Right renal pelvis (tissue), 4 donors: ENCODE measurements at regions not wholly inside any gene's neighbourhood (a gene's known extent, or its start where the extent isn't known, plus 50 kb on each side); places are given as distances from the start of the nearest gene placed in this dataset.
"Not testable (repeated sequence)": the region's sequence is repeated elsewhere in the genome, so short reads cannot be mapped to it uniquely, and the experiment has no call there.

ENCODE experiments used
- DNase-seq, 4 donors: peaks; one replicate each; pipeline ENCODE4 v3.0.0-alpha.2; 2013; ENCODE audit warnings: low read depth in 4 of 4, low spot score in 3 of 4, missing footprints in 1 of 4

DNA sequence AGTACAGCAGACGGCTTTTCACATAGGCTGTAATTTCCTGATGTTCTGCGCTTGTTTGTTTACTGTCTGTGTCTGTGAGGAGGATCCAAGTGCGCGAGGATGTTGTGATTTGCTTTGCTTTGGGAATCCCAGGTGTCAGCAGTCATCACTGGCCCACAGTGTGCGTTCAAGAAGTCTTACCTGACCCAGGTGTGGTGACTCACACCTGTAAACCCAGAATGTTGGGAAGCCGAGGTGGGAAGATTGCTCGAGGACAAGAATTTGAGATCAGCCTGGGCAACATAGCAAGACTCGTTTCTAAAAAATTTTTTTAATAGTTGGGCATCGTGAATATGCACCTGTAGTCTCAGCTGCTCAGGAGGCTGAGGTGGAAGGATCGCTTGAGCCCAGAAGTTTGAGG lies 110.7 kb downstream of the CRLF3 start:
- DNase-seq = not testable (repeated sequence)

DNA sequence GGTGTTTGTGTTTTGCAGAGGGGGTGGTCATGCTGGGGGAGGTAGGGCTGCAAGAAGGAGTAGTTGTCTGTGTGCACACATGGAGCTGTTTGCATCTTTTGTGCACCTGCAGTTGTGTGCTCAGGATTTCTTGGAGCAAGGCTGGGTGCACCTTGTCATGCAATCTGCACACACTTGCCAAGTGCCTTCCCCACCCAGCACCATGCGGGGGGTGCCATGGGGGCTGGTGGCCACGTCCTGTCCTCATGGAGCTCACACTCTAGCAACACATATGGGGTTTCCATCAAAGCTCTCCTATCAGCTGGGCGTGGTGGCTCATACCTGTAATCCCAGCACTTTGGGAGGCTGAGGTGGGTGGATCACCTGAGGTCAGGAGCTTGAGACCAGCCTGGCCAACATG lies 111.6 kb downstream of the CRLF3 start:
- not testable (repeated sequence) for DNase-seq

DNA sequence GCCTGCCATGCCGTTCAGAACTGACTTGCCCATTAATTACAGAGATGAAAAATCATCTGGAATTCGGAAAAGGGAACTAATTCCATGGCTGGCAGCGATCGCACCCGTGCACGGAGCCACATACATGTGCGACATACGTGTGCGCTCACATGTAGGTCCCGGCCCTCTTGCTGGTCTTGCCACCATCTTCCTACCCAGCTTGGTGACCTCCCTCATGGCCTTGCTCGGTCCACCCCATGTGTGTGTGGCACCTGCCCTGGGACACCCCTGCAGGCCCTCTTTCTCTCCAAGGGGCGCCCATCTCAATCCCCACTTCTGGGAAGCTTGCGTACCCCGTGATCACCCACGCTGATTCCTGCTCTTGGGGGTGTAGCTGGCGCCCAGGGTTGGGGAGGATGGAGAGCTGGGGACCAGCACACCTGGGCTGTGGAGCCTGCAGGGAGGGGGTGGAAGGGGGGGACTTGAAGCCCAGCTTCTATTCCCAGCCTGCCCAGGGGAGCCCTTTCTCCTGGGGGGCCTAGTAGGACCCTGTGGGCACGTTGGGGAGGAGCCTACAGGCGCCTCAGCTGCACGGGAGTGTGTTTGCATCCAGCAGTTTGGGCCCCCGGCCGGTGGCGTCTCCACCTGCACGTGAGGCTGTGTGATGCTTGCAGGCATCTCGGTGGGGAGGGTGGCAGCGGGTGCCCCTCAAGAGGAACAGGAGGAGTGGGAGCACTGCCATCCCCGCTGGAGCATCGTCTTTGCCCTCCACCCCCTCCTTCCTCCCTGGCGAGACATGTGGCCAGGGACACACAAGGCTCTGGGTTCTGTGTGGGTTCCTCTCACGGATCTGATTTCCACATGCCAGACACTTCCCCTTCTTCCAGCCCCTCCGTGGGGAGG lies 112.6 kb downstream of the CRLF3 start:
- not testable (repeated sequence) for DNase-seq

DNA sequence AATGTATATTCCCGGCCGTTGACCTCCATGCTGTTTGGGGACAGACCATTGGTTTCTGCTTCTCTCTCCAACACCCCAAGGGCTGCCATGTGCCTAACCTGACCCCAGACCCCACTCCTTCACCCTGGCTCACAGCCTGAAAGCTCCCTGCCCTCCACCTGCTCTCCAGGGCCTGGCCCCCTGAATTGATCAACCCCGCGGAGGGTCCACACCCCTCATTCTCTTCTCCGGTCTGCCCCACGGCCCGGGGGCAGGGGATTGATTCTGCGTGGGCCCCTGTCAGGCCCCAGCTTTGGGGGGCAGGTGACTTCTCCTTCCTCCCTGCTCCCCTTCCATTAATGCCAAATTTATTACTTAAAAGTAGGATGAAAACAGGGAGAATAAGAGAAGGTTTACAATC lies 113.3 kb downstream of the CRLF3 start:
- not testable (repeated sequence) for DNase-seq

DNA sequence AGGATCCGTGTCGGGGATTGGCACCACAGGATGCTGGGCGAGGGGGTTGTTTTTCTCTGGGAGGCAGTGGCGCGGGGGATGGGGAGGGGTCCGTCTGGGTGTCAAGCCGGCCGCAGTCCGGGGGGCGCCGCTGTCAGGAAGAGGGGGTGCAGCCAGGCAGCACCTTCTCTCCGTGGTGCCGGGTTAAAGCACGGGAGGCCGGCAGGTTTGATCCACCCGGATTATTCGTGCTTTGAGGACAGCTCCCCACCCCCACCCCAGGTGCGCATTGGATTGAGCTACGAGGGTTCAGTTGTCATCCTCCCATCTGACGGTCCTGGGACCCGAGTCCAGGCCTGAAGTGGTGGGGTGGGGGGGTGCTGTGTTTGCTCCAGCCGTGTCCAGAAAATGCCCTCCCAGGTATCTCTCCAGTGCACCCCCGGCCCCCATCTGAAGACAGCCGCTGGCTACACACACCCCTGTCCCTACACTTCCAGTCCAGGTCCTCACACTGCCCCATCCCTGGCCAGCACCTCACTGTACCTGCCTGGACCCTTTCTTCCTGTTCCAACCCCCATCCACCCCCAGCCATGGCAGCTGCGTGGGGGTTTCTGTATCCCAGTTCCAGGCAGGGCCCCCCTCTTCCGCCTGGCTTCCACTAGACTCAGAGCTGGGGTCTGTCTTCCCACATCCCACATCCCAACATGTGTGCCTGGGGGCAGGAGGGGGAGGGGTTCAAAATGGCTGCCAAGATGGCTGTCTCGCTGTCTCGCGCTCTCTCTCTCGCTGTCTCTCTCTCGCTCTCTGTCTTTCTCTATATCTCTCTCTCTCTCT lies 114.0 kb downstream of the CRLF3 start:
- not testable (repeated sequence) for DNase-seq

DNA sequence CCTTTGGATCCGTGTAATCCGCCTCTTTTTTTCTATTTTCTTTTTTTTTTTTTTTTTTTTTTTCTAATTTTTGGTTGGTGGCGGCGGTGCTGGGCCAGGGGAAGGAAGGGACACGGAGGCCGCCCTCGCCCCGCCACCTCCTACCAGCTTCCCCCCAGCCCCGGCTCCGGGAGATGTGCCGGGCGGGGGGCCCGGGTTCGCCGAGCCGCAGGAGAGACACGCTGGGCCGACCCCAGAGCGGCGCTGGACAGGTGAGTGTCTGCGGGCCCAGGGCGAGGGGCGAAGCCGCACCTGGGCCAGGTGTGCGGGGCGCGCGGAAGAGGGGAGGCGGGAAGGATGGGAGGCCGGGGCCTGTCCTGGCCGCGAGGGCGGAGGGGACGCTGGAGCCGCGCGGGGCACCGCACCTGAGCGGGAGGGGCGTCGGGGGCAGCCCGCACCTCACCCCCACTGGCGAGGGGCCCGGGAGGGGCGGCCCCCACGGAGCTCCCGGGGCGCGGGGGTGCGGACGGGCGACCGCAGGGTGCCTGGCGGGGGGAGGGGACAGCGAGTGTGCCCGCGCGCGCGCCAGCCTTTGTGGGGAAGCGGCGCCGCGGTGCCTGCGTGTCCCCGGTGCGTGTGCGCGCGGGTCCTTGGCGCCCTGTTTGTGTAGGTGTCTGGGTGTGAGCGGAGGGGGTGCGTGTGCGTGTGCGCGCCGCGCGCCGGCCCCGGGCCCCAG lies 114.8 kb downstream of the CRLF3 start:
- DNase-seq = not testable (repeated sequence)

DNA sequence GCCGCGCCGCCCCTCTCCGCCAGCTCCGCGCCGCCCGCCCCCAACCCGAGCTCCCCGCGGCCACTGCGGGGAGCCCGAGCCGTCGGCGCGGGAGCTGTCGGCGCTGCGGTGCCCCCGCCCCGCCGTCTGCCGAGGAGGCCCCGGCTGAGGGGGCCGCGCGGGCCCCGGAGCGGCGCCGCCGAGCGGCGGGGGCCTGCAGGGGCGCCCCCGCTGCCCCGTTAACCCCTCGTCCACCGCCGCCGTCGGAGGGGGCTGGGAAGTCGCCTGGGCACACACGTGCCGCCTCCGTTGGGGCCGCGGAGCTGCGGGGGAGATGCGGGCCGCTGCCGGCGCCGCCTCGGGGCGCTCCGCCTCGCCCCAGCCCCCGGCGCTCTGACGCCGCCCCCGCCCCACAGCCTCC lies 115.4 kb downstream of the CRLF3 start:
- DNase-seq = not testable (repeated sequence)

DNA sequence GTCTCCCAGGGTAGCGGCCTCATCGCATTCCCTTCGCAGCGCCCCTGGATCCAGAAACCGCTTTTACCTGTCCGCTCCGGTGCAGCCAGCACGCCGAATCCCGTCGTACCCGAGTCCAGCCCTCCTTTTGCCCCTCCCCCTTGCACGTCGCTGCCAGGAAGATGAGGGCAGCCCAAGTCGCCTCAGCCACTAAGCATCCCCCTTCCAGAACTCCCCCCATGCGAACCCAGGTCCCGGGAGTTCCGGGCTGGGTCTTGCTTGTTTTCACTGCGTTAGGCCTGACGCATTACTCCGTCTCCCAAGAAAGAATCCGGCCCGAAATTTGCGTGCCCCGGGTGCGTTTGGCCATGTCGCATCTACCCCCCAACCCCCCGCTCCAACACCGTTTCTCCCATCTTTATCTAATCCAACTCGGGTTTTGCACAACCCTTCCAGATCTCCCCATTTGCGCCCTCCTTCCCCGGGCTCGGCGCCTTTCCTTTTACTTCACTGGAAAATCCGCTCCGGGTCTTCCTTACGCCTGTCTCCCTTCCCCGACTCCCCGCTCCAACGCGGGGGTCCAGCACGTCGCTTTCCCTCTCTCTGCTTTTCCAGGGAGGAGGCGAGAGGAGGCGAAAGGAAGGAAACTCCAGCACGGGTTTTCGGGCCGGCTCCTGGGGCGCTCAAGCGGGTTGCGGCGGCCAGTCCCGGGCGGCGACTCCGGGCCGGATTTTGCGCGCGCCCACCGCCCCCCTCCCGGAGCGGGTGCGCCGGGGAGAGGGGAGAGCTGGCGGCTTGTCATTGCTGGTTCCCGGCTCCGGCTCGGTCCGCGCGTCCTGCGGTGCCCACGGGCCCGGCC lies 116.0 kb downstream of the CRLF3 start:
- peak; percentile 82 to 92 (median 89) for DNase-seq

DNA sequence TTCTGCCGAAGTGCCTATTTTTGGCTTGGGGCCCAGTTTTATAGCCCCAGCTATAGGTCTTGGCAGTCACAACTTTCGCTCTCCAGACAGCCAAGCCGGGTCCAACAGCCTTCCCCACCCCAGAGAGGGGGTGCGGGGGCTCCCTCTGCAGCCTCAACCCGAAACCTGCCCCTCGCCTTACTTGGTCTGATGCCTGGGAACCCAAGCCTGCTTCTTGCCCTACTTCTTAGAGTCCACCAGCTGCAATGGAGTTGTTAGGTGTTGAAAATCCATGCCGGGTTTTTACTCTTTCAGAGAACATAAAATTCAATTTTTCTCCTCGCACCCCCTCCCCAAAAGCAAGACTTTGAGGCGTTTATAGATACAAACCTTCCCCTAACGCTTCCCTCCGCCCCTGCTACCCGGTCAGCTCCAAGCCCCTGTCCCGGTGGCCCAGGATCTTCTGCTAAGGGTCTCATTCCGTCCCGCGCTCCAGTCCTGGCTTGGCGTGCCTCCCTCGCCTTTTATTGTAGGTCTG lies 116.7 kb downstream of the CRLF3 start:
- DNase-seq = not testable (repeated sequence)

DNA sequence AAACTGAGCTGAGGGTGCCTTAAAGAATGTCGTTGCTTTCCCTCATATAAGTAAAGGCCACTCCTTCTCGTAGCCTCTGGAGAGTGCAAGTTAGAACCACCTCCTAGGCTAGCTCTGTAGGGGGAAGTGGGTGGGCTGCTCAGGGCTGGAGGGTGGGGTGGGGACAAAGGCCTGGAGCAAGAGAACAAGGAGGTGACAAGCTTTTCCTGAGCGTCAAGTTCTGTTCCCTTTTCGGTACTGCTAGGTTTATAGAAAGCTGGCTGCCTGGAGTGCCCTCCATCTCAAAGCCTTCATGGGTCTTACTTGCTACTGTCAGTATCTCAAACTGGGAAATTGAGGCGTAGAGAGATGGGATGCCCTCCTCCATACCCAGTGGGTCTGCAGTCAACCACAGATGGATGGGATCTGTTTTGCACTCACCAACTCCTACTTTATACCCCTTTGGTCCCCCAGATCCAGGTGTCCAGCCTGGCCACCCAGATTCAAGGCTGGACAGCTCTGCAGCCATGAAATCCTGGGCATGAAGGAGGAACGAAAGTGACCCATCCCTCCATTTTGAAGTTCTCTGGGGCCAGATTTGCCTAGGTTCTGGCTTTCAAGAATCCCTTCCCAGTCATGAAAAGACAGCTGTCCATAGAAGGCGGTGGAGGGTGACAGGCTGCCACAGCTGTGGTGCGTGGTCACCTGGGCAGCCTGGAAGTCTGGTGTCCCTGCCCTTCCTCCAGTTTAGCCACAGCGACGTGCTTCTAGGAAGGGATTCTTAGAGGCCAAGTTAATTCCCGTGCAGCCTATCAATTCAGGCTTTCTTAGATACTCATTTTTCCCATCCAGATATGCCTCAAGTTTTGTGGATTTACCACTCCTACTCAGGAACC lies 117.8 kb downstream of the CRLF3 start:
- not testable (repeated sequence) for DNase-seq

DNA sequence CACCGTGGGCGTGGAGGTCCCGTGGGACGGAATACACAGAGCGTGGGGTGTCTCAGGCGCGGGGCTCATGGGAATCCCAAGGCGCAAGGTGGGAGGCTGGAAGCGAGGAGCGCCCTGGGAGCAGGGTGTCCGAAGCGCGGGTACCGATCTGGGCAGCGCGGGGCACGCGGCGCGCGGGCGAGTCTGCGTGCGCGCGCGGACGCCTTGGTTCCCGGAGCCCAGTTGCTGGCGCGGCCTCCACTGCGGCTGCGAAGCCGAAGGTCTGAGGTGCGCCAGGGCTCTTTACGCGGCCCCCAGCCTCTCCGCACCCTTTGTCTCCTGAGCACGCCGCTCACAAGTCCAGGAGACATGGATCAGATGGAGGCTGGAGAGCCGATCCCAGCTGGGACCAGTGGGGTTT lies 118.5 kb downstream of the CRLF3 start:
- DNase-seq = not testable (repeated sequence)

DNA sequence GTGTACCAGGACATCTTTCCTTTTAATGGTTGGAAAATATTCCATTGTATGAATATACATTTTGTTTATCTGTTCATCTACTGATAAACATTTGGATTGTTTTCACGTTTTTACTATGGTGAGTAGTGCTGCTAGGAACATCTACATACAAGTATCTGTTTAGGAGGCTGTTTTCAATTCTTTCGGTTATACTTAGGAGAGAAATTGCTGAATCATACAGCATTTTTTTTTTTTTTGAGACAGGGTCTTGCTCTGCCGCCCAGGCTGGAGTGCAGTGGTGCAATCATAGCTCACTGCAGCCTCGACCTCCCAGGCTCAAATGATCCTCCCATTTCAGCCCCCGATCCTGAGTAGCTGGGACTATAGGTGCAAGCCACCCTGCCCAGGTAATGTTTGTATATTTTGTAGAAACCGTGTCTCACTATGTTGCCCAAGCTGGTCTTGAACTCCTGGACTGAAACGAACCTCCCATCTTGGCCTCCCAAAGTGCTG lies 122.9 kb downstream of the CRLF3 start:
- no peak for DNase-seq

DNA sequence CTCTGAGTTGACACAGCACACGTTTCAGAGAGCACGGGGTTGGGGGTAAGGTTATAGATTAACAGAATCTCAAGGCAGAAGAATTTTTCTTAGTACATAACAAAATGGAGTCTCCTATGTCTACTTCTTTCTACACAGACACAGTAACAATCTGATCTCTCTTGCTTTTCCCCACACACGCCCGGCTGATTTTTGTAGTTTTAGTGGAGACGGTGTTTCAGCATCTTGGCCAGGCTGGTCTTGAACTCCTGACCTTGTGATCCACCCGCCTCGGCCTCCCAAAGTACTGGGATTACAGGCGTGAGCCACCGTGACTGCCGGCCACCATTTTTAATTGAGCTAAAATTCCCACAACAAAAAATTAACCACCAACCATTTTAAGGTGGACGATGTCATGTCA lies 123.7 kb downstream of the CRLF3 start:
- DNase-seq = not testable (repeated sequence)

DNA sequence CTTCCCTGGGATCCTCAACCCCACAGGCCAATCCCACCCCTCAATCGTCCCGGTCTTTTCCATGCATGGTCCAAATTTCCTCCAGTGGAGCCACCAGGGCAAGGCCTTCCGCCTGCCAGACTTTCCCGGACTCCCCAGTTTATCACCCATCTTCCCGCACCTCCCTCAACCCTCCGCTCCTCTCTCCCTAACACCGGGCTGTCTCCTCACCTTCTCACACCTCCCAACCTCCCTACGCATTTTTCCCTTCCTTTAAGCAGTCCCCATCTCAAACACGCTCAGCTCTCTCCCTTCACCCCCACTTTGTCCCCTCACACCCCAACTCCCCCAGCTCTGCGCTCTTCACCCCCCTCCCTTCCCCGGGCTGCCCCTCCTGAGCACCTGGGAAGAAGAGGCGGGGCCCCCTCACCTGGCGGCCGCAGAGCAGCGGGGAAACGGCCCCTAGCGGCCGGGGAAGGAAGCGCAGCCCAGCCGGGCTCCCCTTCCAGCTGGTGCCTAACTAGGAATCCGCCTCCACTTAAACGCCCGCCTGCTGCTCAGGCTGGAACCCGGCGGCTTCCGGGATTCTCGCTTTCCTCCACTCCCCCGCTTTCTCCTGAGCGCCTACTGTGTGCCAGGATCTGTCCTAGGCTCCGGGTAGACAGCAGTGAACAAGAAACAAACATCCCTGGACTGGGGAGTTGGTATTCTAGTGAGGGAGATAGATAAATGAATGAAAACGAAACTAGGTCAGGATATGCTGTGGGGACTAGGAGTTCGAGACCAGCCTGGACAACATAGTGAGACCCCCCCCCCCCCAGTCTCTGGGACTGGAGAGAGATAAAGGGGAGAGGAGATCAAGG lies 126.7 kb downstream of the CRLF3 start:
- peak in 1 of 4 donors; percentile 60 for DNase-seq

DNA sequence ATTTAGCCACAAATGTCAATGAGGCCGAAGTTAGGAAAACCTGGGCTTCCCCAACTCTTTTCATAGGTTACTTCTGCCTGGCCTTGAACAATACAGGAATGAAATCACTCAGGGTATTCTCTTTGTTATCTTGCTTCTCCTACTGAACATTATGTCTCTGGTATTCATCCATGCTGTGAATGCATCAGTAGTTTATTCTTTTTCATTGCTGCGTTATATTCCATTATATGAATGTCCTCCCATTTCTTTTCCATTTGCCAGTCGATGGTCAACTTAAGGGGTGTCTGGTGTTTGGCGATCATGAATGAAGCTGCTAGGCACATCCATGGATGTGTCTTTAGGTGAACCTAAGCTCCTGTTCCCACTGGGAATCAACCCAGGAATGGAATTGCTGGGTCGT lies 128.3 kb downstream of the CRLF3 start:
- DNase-seq = no peak

DNA sequence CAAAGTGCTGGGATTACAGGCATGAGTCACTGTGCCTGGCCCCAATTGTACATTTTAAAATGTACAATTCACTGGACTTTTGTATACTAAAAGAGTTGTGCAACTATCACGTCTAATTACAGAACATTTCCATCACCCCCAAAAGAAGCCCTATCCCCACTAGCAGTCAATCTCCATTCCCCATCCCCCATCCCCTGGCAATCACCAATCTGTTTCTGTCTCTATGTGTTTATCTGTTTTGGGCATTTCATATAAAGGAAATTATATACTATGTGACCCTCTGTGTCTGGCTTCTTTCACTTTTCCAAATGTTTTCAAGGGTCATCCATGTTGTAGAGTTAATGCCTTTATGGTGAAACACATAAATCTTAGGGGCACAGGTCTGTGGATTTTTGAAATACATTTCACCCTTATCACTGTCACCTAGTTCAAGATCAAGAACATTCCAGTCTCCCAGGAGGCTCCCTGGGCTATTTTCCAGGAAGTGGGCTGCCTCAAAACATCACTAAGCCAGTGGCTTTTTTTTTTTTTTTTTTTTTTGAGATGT lies 129.2 kb downstream of the CRLF3 start:
- not testable (repeated sequence) for DNase-seq

DNA sequence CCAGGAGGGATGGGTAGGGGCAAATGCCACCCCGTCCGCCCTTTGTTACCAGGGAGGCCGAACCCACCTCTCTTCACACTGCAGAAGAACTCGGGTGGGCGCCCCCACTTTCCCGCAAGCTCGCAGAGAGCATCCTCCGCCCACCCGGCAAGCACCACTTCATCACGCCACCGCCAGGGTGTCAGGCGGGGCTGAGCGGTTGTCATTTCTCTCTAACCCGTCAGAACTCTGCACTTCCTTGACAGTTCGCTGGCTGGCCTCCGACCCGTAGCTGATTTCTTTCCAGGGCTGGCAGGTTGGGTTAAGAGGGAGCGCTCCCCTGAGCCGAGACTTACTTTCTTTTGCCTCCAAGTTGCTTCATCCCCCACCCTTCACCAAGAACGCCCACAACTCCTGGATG lies 130.7 kb downstream of the CRLF3 start:
- not testable (repeated sequence) for DNase-seq
